HepG2 (cell line): ENCODE measurements at regions not wholly inside any gene's neighbourhood (a gene's known extent, or its start where the extent isn't known, plus 50 kb on each side); places are given as distances from the start of the nearest gene placed in this dataset.
"Not testable (repeated sequence)": the region's sequence is repeated elsewhere in the genome, so short reads cannot be mapped to it uniquely, and the experiment has no call there.

ENCODE experiments used
- CBX1 ChIP-seq: IDR thresholded peaks from one replicate; pipeline ENCODE4 v1.6.1; 2016; ENCODE audit warnings: antibody characterized with exemption, low read depth
- CEBPB ChIP-seq: IDR thresholded peaks from 2 replicates; pipeline ENCODE4 v1.6.1; 2011; ENCODE audit warnings: low read depth, low read length, improper control_type of control experiment, borderline replicate concordance
- FOXJ3 ChIP-seq: sonication (generic); formaldehyde crosslinking; IDR thresholded peaks from 2 replicates; pipeline ENCODE4 v1.4.0; 2020; ENCODE audit warnings: missing genetic modification reagents, mild to moderate bottlenecking, borderline replicate concordance
- GABPA ChIP-seq, 2 experiments: IDR thresholded peaks; 2 replicates each; pipeline ENCODE4 v1.6.1; 2011 to 2016; ENCODE audit warnings: low read depth in 2 of 2, low read length in 1 of 2, missing biosample characterization in 1 of 2, missing genetic modification characterization in 1 of 2
- MED8 ChIP-seq: sonication (generic); formaldehyde crosslinking; IDR thresholded peaks from 2 replicates; pipeline ENCODE4 v1.8.1; 2023; ENCODE audit warnings: mild to moderate bottlenecking, missing genetic modification reagents; ENCODE audit not compliant: insufficient replicate concordance
- PRMT3 ChIP-seq: sonication (generic); formaldehyde crosslinking; IDR thresholded peaks from 2 replicates; pipeline ENCODE4 v1.8.1; 2022; ENCODE audit warnings: low read depth, mild to moderate bottlenecking, moderate library complexity, missing genetic modification reagents, borderline replicate concordance
- RFX3 ChIP-seq: IDR thresholded peaks from 2 replicates; pipeline ENCODE4 v1.6.1; 2016; ENCODE audit warnings: missing biosample characterization, missing genetic modification reagents
- SOX6 ChIP-seq, 2 experiments: fragments of 450-650 bp in 1 of 2; sonication (generic) in 1 of 2; formaldehyde crosslinking in 1 of 2; IDR thresholded peaks; 2 replicates each; pipeline versions ENCODE4 v1.4.0 to v1.6.1; 2017 to 2020; ENCODE audit warnings: antibody characterized with exemption in 1 of 2, mild to moderate bottlenecking in 1 of 2, missing genetic modification reagents in 1 of 2
- ZNF530 ChIP-seq: sonication (generic); formaldehyde crosslinking; IDR thresholded peaks from 2 replicates; pipeline ENCODE4 v1.5.0; 2020; ENCODE audit warnings: low read depth, mild to moderate bottlenecking, missing genetic modification reagents
- ZNF891 ChIP-seq: sonication (generic); formaldehyde crosslinking; IDR thresholded peaks from 2 replicates; pipeline ENCODE4 v1.5.0; 2020; ENCODE audit warnings: mild to moderate bottlenecking, missing genetic modification reagents
- TF ChIP-seq, protein P1 (sequence below): sonication (generic); formaldehyde crosslinking; IDR thresholded peaks from 2 replicates; pipeline ENCODE4 v1.4.0; 2020; ENCODE audit warnings: mild to moderate bottlenecking, missing genetic modification reagents
- TF ChIP-seq, protein P2 (sequence below): sonication (generic); formaldehyde crosslinking; IDR thresholded peaks from 2 replicates; pipeline ENCODE4 v1.5.0; 2020; ENCODE audit warnings: mild to moderate bottlenecking, low read depth, missing genetic modification reagents, borderline replicate concordance
- TF ChIP-seq, protein P3 (sequence below): sonication (generic); formaldehyde crosslinking; IDR thresholded peaks from 2 replicates; pipeline ENCODE4 v1.5.0; 2020; ENCODE audit warnings: mild to moderate bottlenecking, missing genetic modification reagents, moderate library complexity

DNA sequence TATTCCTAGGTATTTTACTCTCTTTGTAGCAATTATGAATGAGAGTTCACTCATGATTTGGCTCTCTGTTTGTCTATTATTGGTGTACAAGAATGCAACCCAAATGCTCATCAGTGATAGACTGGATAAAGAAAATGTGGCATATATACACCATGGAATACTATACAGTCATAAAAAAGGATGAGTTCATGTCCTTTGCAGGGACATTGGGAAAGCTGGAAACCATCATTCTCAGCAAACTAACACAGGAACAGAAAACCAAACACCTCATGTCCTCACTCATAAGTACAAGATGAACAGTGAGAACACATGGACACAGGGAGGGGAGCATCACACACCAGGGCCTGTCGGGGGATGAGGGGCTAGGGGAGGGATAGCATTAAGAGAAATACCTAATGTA, 71.8 kb downstream of the PRORP start:
- not testable (repeated sequence) for TF ChIP-seq FOXJ3 (CRISPR knock-in tag); PRMT3 (CRISPR knock-in tag); MED8 (CRISPR knock-in tag); SOX6 (IDR thresholded peaks at IDR 0.05); SOX6 (CRISPR knock-in tag; IDR thresholded peaks at IDR 0.05); ZNF530 (CRISPR knock-in tag); GABPA (IDR thresholded peaks at IDR 0.05; ENCODE audit: low read depth, low read length); GABPA (CRISPR knock-in tag; IDR thresholded peaks at IDR 0.05; ENCODE audit: low read depth); ZNF891 (CRISPR knock-in tag); CEBPB; RFX3 (CRISPR knock-in tag); CBX1
- TF ChIP-seq, protein P1, sequence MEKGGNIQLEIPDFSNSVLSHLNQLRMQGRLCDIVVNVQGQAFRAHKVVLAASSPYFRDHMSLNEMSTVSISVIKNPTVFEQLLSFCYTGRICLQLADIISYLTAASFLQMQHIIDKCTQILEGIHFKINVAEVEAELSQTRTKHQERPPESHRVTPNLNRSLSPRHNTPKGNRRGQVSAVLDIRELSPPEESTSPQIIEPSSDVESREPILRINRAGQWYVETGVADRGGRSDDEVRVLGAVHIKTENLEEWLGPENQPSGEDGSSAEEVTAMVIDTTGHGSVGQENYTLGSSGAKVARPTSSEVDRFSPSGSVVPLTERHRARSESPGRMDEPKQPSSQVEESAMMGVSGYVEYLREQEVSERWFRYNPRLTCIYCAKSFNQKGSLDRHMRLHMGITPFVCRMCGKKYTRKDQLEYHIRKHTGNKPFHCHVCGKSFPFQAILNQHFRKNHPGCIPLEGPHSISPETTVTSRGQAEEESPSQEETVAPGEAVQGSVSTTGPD (CRISPR knock-in tag): not testable (repeated sequence)
- TF ChIP-seq, protein P2, sequence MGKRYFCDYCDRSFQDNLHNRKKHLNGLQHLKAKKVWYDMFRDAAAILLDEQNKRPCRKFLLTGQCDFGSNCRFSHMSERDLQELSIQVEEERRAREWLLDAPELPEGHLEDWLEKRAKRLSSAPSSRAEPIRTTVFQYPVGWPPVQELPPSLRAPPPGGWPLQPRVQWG: not testable (repeated sequence)
- TF ChIP-seq, protein P3, sequence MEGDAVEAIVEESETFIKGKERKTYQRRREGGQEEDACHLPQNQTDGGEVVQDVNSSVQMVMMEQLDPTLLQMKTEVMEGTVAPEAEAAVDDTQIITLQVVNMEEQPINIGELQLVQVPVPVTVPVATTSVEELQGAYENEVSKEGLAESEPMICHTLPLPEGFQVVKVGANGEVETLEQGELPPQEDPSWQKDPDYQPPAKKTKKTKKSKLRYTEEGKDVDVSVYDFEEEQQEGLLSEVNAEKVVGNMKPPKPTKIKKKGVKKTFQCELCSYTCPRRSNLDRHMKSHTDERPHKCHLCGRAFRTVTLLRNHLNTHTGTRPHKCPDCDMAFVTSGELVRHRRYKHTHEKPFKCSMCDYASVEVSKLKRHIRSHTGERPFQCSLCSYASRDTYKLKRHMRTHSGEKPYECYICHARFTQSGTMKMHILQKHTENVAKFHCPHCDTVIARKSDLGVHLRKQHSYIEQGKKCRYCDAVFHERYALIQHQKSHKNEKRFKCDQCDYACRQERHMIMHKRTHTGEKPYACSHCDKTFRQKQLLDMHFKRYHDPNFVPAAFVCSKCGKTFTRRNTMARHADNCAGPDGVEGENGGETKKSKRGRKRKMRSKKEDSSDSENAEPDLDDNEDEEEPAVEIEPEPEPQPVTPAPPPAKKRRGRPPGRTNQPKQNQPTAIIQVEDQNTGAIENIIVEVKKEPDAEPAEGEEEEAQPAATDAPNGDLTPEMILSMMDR (CRISPR knock-in tag): not testable (repeated sequence)
